ENCODE measurements at regions not wholly inside any gene's neighbourhood (a gene's known extent, or its start where the extent isn't known, plus 50 kb on each side); places are given as distances from the start of the nearest gene placed in this dataset.

DNA sequence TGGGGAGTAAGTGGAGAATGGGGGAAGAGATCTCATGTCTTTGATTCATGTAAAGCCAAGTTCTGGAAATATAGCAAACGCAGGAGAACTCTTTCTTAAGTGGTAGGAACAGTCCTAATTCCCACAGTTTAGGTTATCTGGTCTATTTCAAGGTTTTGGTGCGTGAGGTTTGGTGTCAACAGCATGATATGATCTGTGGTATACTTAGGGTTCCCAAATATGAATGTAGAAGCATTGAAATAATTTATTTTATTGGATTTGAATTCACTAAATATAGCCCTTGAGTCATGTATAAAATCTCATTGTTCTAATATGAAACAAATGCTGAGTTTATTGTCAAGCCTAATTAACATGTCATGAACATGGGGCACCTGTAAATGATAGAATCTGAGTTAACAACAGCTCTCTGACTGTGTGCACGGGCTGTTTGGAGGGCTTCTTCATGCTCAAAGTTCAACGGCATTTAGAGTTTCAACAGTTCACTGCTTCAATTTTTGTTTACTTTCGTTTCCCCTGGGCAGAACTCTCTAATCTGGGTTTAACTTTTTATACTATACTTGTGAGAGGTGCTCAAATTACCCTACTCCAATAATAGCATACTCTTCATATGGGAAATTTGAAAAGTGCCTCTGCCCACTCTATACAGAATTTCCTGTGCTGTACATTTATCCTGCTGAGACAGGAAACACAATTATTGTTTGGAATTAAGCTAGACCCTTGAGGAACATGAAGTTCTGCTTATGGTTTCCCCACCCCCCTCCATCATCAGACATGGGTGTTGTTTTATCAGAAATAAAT is 236.3 kb upstream of the ZNF217 start:
- peak; percentile 23 for DNase-seq (ENCODE audit: extremely low read depth, low read depth)

DNA sequence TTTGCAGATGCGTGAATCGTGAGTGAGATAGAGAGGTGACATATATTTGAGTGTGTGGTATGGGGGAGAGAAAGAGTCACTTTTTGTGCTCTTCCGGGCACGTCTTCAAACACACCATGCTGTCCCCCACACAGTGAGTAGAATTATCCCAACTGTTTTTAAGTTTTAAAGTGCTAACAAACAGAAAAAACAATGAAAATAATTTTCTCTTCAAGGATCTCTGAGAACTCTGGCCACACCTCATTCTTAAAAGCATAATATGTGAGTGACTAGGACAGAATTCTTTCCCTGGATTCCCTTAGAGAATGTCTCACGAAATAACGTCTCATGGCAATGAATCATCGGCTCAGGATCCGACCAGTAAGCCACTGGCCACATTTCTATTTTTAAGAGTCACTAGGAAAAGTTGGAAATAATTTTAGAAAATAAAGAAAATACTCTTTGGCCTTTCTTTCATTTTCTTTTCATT is 235.7 kb upstream of the ZNF217 start:
- peak; percentile 88 for DNase-seq (ENCODE audit: extremely low read depth, low read depth)
- TF ChIP-seq, protein P1, sequence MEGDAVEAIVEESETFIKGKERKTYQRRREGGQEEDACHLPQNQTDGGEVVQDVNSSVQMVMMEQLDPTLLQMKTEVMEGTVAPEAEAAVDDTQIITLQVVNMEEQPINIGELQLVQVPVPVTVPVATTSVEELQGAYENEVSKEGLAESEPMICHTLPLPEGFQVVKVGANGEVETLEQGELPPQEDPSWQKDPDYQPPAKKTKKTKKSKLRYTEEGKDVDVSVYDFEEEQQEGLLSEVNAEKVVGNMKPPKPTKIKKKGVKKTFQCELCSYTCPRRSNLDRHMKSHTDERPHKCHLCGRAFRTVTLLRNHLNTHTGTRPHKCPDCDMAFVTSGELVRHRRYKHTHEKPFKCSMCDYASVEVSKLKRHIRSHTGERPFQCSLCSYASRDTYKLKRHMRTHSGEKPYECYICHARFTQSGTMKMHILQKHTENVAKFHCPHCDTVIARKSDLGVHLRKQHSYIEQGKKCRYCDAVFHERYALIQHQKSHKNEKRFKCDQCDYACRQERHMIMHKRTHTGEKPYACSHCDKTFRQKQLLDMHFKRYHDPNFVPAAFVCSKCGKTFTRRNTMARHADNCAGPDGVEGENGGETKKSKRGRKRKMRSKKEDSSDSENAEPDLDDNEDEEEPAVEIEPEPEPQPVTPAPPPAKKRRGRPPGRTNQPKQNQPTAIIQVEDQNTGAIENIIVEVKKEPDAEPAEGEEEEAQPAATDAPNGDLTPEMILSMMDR (IDR thresholded peaks at IDR 0.05; ENCODE audit: low read depth, low read length) = no peak

More for the DNA sequence above, 236.3 kb upstream of the ZNF217 start:
- TF ChIP-seq, protein P1 (IDR thresholded peaks at IDR 0.05; ENCODE audit: low read depth, low read length) = no peak

DNA sequence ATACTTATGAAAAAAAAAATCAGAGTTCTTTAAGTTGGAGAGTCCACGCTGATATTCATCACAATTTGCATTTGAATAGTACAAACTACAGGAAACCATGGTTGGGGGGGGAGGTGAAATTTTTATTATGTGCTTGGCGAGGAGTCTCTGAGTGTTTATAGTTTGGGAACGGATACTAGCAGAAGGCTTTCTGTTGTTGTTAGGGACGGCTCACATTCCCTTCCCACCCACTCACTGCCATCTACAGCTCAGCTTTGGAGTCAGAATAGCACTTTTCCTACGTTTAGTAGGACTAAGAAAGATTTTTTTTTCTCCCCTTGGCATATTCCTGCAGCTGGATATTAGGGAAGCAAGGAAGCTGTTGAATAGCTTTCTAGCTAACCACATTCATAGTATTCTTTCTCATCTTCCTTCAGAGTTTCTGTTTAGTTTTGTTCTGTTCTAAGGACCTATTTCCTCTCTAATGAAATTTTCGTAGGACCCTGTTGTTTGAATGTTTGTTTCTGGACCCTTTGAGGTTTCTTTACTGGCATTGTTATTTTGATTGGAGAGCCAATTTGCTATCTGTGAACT is 235.1 kb upstream of the ZNF217 start:
- TF ChIP-seq, protein P1 (IDR thresholded peaks at IDR 0.05; ENCODE audit: low read depth, low read length) = peak; percentile 32
- DNase-seq (ENCODE audit: extremely low read depth, low read depth) = peak; percentile 83

DNA sequence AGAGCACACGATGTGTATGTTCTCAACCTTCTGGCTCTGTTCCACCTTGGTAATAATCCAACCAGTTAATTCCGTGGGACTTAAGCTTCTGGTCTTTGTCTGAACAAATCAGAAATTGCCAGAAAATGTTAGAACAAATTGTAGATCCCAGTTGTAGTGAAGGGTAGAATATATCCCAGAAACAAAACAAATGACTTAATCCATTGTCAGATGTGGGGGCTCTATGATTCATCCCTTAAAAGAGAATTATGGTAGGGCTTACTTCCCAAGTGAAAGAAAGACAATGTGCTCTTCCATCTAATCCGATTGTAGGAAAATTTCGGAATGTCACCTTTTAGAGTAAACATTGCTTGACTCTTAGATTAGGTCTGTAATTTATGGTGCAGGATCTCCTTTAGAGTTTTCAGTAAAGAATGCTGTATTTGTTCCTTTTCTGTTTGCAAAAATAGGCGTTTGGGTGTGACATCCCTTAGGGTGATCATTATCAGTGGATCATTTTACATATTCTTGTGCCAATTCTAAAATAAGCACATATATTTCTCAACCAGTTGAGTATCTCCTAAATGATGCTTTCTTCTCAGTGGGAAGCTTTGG is 234.5 kb upstream of the ZNF217 start:
- TF ChIP-seq, protein P1 (IDR thresholded peaks at IDR 0.05; ENCODE audit: low read depth, low read length) = no peak
- peak; percentile 76 for DNase-seq (ENCODE audit: extremely low read depth, low read depth)

DNA sequence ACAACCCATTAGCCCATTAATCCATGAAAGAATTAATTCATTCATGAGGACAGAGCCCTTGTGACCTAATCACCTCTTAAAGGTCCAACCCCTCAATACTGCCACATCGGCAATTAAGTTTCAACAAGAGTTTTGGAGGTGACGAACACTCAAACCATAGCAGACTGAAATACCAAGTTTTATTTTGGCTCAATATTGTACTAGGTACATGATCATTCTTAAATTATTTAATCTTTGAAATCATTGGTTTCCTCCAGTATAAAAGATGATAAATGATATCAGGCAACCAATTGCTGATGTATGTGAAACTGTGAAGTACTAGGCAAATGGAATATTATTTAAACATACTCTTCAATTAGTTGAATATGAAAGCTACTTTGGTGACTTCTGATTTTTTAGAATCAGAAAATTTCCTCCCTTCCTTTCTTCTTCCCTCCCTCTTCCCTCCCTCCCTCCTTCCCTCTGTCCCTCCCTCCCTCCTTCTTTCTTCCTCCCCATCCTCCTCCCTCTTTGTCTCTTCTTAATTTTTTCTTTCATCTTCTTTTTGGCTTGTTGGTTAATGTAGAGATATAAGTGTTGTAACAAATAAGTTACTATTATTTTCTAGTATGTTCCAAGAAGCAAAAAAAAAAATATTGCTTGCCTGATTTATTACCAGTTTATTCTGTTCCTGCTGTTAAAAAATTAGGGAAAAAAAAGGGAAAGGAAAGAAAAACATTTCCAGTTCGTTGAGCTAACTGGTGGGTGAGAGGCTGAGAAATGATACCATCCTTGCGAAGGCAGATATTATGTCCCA is 233.9 kb upstream of the ZNF217 start:
- TF ChIP-seq, protein P1 (IDR thresholded peaks at IDR 0.05; ENCODE audit: low read depth, low read length) = no peak
- DNase-seq (ENCODE audit: extremely low read depth, low read depth) = no peak

DNA sequence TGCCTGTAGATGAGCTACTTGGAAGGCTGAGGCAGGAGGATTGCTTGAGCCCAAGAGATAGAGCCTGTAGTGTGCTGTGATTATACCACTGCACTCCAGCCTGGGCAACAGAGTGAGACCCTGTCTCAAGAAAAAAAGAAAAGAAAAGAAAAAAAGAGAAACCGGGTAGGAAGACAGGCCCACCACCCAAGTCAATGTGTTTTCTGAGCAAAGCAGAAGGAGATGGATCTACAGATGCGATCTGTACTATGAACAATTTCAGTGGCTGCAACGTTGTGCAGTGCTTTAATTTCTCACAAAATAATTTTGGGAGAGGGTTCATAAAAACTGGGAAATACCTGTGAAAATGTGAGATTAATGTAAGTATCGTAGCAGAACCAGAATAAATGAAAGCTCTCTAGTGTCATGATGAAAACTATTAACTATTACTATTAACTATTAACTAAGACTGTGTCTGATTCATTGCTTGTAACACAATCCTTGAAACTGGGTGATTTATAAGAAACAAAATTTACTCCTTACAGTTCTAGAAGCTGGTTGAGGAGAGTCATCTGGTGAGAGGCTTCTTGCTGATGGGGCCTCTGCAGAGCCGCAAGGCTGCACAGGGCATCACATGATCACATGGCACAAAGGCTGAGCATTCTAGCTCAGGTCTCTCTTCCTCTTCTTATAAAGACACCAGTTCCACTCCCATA is 233.1 kb upstream of the ZNF217 start:
- TF ChIP-seq, protein P1 (IDR thresholded peaks at IDR 0.05; ENCODE audit: low read depth, low read length) = no peak
- no peak for DNase-seq (ENCODE audit: extremely low read depth, low read depth)
